ENCODE measurements at regions not wholly inside any gene's neighbourhood (a gene's known extent, or its start where the extent isn't known, plus 50 kb on each side); places are given as distances from the start of the nearest gene placed in this dataset.

DNA sequence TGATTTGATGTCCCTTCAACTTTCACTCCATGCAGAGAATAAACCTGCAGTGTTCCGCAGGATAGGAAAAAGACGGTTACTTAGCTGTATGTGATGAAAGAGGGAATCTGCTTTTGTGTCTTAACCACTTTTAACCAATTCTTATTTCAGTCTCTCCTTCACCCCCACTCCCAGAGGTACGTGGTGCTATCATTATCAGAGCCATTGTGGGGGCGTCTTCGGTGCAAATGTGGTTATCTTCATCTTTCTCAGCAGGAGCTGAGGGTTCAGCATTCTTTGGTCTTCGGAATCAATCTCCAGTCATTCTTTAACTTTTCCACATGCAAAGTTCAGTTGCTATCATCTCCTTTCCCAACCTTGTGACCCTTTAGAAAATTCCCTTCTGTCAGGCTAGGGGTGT, 219.9 kb upstream of the LYZL1 start:
- TF ChIP-seq, protein P1, sequence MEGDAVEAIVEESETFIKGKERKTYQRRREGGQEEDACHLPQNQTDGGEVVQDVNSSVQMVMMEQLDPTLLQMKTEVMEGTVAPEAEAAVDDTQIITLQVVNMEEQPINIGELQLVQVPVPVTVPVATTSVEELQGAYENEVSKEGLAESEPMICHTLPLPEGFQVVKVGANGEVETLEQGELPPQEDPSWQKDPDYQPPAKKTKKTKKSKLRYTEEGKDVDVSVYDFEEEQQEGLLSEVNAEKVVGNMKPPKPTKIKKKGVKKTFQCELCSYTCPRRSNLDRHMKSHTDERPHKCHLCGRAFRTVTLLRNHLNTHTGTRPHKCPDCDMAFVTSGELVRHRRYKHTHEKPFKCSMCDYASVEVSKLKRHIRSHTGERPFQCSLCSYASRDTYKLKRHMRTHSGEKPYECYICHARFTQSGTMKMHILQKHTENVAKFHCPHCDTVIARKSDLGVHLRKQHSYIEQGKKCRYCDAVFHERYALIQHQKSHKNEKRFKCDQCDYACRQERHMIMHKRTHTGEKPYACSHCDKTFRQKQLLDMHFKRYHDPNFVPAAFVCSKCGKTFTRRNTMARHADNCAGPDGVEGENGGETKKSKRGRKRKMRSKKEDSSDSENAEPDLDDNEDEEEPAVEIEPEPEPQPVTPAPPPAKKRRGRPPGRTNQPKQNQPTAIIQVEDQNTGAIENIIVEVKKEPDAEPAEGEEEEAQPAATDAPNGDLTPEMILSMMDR (IDR thresholded peaks at IDR 0.05; ENCODE audit: low read length) = no peak
- TF ChIP-seq EZH2 (IDR thresholded peaks at IDR 0.05; ENCODE audit: borderline replicate concordance, low read length) = no peak

All from OCI-LY1 (cell line).